ENCODE measurements at regions not wholly inside any gene's neighbourhood (a gene's known extent, or its start where the extent isn't known, plus 50 kb on each side); places are given as distances from the start of the nearest gene placed in this dataset.

DNA sequence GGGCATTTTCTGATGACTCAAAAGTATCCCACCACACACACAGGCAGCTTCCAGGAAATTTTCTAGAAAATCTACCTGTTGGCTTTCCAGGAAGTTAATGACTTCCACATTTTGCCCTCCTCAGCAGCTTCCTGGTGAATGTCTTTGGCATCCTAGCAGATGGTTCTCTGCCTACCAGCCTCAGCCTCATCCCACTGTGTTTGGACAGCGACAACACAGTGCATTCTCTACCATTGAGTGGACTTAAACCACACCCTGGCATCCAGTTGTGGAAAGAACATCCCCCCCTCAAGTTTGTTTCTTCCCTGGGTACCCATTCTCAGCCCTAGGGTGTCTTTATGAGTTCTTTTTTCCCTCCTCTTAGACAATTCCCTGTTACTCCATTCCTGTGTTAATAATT lies 50.8 kb upstream of the GADL1 start:
- TF ChIP-seq, protein P1, sequence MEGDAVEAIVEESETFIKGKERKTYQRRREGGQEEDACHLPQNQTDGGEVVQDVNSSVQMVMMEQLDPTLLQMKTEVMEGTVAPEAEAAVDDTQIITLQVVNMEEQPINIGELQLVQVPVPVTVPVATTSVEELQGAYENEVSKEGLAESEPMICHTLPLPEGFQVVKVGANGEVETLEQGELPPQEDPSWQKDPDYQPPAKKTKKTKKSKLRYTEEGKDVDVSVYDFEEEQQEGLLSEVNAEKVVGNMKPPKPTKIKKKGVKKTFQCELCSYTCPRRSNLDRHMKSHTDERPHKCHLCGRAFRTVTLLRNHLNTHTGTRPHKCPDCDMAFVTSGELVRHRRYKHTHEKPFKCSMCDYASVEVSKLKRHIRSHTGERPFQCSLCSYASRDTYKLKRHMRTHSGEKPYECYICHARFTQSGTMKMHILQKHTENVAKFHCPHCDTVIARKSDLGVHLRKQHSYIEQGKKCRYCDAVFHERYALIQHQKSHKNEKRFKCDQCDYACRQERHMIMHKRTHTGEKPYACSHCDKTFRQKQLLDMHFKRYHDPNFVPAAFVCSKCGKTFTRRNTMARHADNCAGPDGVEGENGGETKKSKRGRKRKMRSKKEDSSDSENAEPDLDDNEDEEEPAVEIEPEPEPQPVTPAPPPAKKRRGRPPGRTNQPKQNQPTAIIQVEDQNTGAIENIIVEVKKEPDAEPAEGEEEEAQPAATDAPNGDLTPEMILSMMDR (IDR thresholded peaks at IDR 0.05; ENCODE audit: low read depth, low read length): no peak
- TF ChIP-seq POLR2A (IDR thresholded peaks at IDR 0.05; ENCODE audit: extremely low read depth, insufficient read length) (no peak), MYC (IDR thresholded peaks at IDR 0.05; ENCODE audit: low read depth, low read length) (no peak)
- TF ChIP-seq, protein P2, sequence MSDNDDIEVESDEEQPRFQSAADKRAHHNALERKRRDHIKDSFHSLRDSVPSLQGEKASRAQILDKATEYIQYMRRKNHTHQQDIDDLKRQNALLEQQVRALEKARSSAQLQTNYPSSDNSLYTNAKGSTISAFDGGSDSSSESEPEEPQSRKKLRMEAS (IDR thresholded peaks at IDR 0.05; ENCODE audit: low read depth, low read length): no peak
